HEK293T (cell line): ENCODE measurements at regions not wholly inside any gene's neighbourhood (a gene's known extent, or its start where the extent isn't known, plus 50 kb on each side); places are given as distances from the start of the nearest gene placed in this dataset.

ENCODE experiments used
- CTBP1 ChIP-seq: fragments of 450-650 bp; IDR thresholded peaks from 2 replicates; pipeline ENCODE4 v1.6.1; 2016; ENCODE audit warnings: borderline replicate concordance
- ELF4 ChIP-seq: fragments of 450-650 bp; IDR thresholded peaks from 2 replicates; pipeline ENCODE4 v1.6.1; 2017; ENCODE audit warnings: antibody characterized with exemption
- FOXA1 ChIP-seq: fragments of 450-650 bp; IDR thresholded peaks from 2 replicates; pipeline ENCODE4 v1.6.1; 2016; ENCODE audit warnings: mild to moderate bottlenecking
- FOXK2 ChIP-seq: fragments of 450-650 bp; IDR thresholded peaks from 2 replicates; pipeline ENCODE4 v1.6.1; 2016; ENCODE audit warnings: mild to moderate bottlenecking
- FOXM1 ChIP-seq: fragments of 450-650 bp; IDR thresholded peaks from 2 replicates; pipeline ENCODE4 v1.6.1; 2017; ENCODE audit warnings: mild to moderate bottlenecking, borderline replicate concordance
- LEF1 ChIP-seq: fragments of 450-650 bp; IDR thresholded peaks from 2 replicates; pipeline ENCODE4 v1.6.1; 2017; ENCODE audit warnings: mild to moderate bottlenecking, borderline replicate concordance
- SP1 ChIP-seq: fragments of 450-650 bp; IDR thresholded peaks from 2 replicates; pipeline ENCODE4 v1.6.1; 2017
- ZNF384 ChIP-seq: fragments of 450-650 bp; IDR thresholded peaks from 2 replicates; pipeline ENCODE4 v1.6.1; 2016

GRCh38 chr20:30611239-30611984 is 646.1 kb upstream of the DEFB115 start:
- TF ChIP-seq SP1, result no peak
- no peak for TF ChIP-seq ZNF384
- no peak for TF ChIP-seq LEF1
- no peak for TF ChIP-seq FOXK2
- TF ChIP-seq ELF4, result no peak
- no peak for TF ChIP-seq FOXM1
- no peak for TF ChIP-seq FOXA1
- no peak for TF ChIP-seq CTBP1
